HUES64 (cell line): ENCODE measurements at regions not wholly inside any gene's neighbourhood (a gene's known extent, or its start where the extent isn't known, plus 50 kb on each side); places are given as distances from the start of the nearest gene placed in this dataset.
"Not testable (repeated sequence)": the region's sequence is repeated elsewhere in the genome, so short reads cannot be mapped to it uniquely, and the experiment has no call there.

Experiments
- H3K27ac ChIP-seq: 2 replicates; pipeline ENCODE4 v1.7.0; 2013; ENCODE audit warnings: low read depth, low read length, inconsistent platforms
- H3K27me3 ChIP-seq: 2 replicates; pipeline ENCODE4 v1.6.1; 2013; ENCODE audit warnings: mild to moderate bottlenecking, low read length; ENCODE audit not compliant: insufficient read depth
- H3K36me3 ChIP-seq: 2 replicates; pipeline ENCODE4 v1.6.1; 2013; ENCODE audit warnings: mild to moderate bottlenecking, low read length; ENCODE audit not compliant: insufficient read depth
- H3K4me1 ChIP-seq: 2 replicates; pipeline ENCODE4 v1.6.1; 2013; ENCODE audit warnings: mild to moderate bottlenecking, low read length, moderate library complexity; ENCODE audit not compliant: insufficient read depth
- H3K4me3 ChIP-seq: 2 replicates; pipeline ENCODE4 v1.5.1; 2013; ENCODE audit warnings: mild to moderate bottlenecking, low read length, moderate library complexity
- H3K9ac ChIP-seq: 2 replicates; pipeline ENCODE4 v1.6.1; 2013; ENCODE audit warnings: mild to moderate bottlenecking, low read depth, low read length
- H3K9me3 ChIP-seq: 2 replicates; pipeline ENCODE4 v1.6.1; 2013; ENCODE audit warnings: low read depth, low read length; ENCODE audit not compliant: insufficient read depth
- WGBS: fragments of 150-250, 120-280 bp; methylation state at CpG from one replicate; pipeline ENCODE4 v1.1.7; 2013; ENCODE audit warnings: missing lambda C conversion rate; 5-methylcytosine and 5-hydroxymethylcytosine counted together

GRCh38 chr16:59552164-59552563 is 818.0 kb upstream of the GOT2 start:
- H3K36me3 ChIP-seq: no peaks in the 10 kb centered on the region
- H3K4me3 ChIP-seq: no peak overlapping the region
- no peaks in the 10 kb centered on the region for H3K4me1 ChIP-seq
- H3K27ac ChIP-seq: no peak overlapping the region
- no peaks in the 10 kb centered on the region for H3K9me3 ChIP-seq
- no peaks in the 10 kb centered on the region for H3K27me3 ChIP-seq
- WGBS: 95% methylated on average over 3 of the region's 5 CpGs
- H3K9ac ChIP-seq: no peak overlapping the region

GRCh38 chr16:59545721-59546120 is 811.6 kb upstream of the GOT2 start:
- Histone ChIP-seq H3K9ac (no peak overlapping the region), H3K4me1 (peaks cover 7% of the 10 kb centered on the region; the same call in 1 of the 2 replicates), H3K27ac (no peak overlapping the region), H3K4me3 (no peak overlapping the region), H3K36me3 (no peaks in the 10 kb centered on the region), H3K27me3 (no peaks in the 10 kb centered on the region), H3K9me3 (no peaks in the 10 kb centered on the region)
- 96% methylated on average over 1 of the region's 1 CpG for WGBS

GRCh38 chr16:59543641-59544040 is 809.5 kb upstream of the GOT2 start:
- Histone ChIP-seq H3K9me3 (no peaks in the 10 kb centered on the region), H3K36me3 (no peaks in the 10 kb centered on the region), H3K4me3 (no peak overlapping the region), H3K27me3 (no peaks in the 10 kb centered on the region), H3K4me1 (peaks cover 9% of the 10 kb centered on the region; the same call in 1 of the 2 replicates), H3K27ac (no peak overlapping the region), H3K9ac (no peak overlapping the region)
- 88% methylated on average over 3 of the region's 4 CpGs for WGBS

GRCh38 chr16:59540621-59541020 is 806.5 kb upstream of the GOT2 start:
- Histone ChIP-seq H3K27me3 (no peaks in the 10 kb centered on the region), H3K4me3 (no peak overlapping the region), H3K9ac (no peak overlapping the region; the same call in 1 of the 2 replicates), H3K9me3 (no peaks in the 10 kb centered on the region), H3K36me3 (no peaks in the 10 kb centered on the region), H3K4me1 (peaks cover 9% of the 10 kb centered on the region; the same call in 1 of the 2 replicates), H3K27ac (no peak overlapping the region)
- WGBS: 88% methylated on average over 7 of the region's 8 CpGs

GRCh38 chr16:59535298-59535697 is 801.2 kb upstream of the GOT2 start:
- Histone ChIP-seq H3K27ac (no peak overlapping the region), H3K27me3 (no peaks in the 10 kb centered on the region), H3K9ac (no peak overlapping the region), H3K36me3 (no peaks in the 10 kb centered on the region), H3K4me3 (no peak overlapping the region), H3K4me1 (no peaks in the 10 kb centered on the region), H3K9me3 (no peaks in the 10 kb centered on the region)
- WGBS: 91% methylated on average over 4 of the region's 4 CpGs

GRCh38 chr16:59527206-59527997 is 793.3 kb upstream of the GOT2 start:
- Histone ChIP-seq H3K4me1 (peaks cover 3% of the 10 kb centered on the region; the same call in 1 of the 2 replicates), H3K27me3 (no peaks in the 10 kb centered on the region), H3K4me3 (no peak overlapping the region), H3K9me3 (no peaks in the 10 kb centered on the region), H3K9ac (no peak overlapping the region), H3K36me3 (no peaks in the 10 kb centered on the region), H3K27ac (no peak overlapping the region)
- 80% methylated on average over 14 of the region's 14 CpGs for WGBS

- no peaks in the 10 kb centered on the region for H3K36me3 ChIP-seq
- H3K4me3 ChIP-seq: no peak overlapping the region
- no peak overlapping the region for H3K27ac ChIP-seq
- H3K9ac ChIP-seq: no peak overlapping the region
- no peaks in the 10 kb centered on the region for H3K27me3 ChIP-seq
- no peaks in the 10 kb centered on the region for H3K9me3 ChIP-seq
- 80% methylated on average over 2 of the region's 3 CpGs for WGBS
- peaks cover 3% of the 10 kb centered on the region; the same call in 1 of the 2 replicates for H3K4me1 ChIP-seq
These were observed 788.7 kb upstream of the GOT2 start for GRCh38 chr16:59522826-59523225.

- 93% methylated on average over 5 of the region's 5 CpGs for WGBS
- H3K9me3 ChIP-seq, H3K4me3 ChIP-seq, H3K27ac ChIP-seq, H3K9ac ChIP-seq, H3K27me3 ChIP-seq, H3K36me3 ChIP-seq, H3K4me1 ChIP-seq: not testable (repeated sequence)
These were observed 784.6 kb upstream of the GOT2 start for GRCh38 chr16:59518721-59519120.

- H3K4me1 ChIP-seq: peaks cover 4% of the 10 kb centered on the region; the same call in 1 of the 2 replicates
- H3K36me3 ChIP-seq: no peaks in the 10 kb centered on the region
- H3K27me3 ChIP-seq: no peaks in the 10 kb centered on the region
- WGBS: 43% methylated on average over 1 of the region's 4 CpGs
- no peak overlapping the region for H3K9ac ChIP-seq
- H3K27ac ChIP-seq: no peak overlapping the region
- no peaks in the 10 kb centered on the region for H3K9me3 ChIP-seq
- no peak overlapping the region for H3K4me3 ChIP-seq
These were observed 780.5 kb upstream of the GOT2 start for GRCh38 chr16:59514651-59515050.

- no peaks in the 10 kb centered on the region for H3K9me3 ChIP-seq
- no peak overlapping the region for H3K27ac ChIP-seq
- peaks cover 4% of the 10 kb centered on the region; the same call in 1 of the 2 replicates for H3K4me1 ChIP-seq
- H3K9ac ChIP-seq: no peak overlapping the region
- H3K36me3 ChIP-seq: no peaks in the 10 kb centered on the region
- H3K27me3 ChIP-seq: no peaks in the 10 kb centered on the region
- H3K4me3 ChIP-seq: no peak overlapping the region
- WGBS: 100% methylated on average over 3 of the region's 3 CpGs
These were observed 775.9 kb upstream of the GOT2 start for GRCh38 chr16:59510008-59510424.

GRCh38 chr16:59500601-59501000 is 766.5 kb upstream of the GOT2 start:
- Histone ChIP-seq H3K27ac (no peak overlapping the region), H3K36me3 (no peaks in the 10 kb centered on the region), H3K4me1 (0 out of 2 replicates have a peak, but pooled peaks cover 3% of the 10 kb centered on the region), H3K27me3 (no peaks in the 10 kb centered on the region), H3K9ac (no peak overlapping the region), H3K9me3 (no peaks in the 10 kb centered on the region), H3K4me3 (no peak overlapping the region)
- WGBS: 61% methylated on average over 3 of the region's 3 CpGs
